Thyroid gland (tissue), 4 donors: ENCODE measurements at regions not wholly inside any gene's neighbourhood (a gene's known extent, or its start where the extent isn't known, plus 50 kb on each side); places are given as distances from the start of the nearest gene placed in this dataset.

Experiments used
- DNase-seq, 2 donors: peaks; one replicate each; pipeline ENCODE4 v3.0.0-alpha.2; 2019
- H3K27ac ChIP-seq, 3 donors: fragments of 200-600 bp; sonication (generic); 1 replicate in 2 of 3; 2 replicates in 1 of 3; pipeline ENCODE4 v1.5.1; 2016 to 2019; ENCODE audit warnings: mild to moderate bottlenecking in 1 of 3, moderate library complexity in 1 of 3
- H3K27me3 ChIP-seq: fragments of 200-600 bp; sonication (generic); one replicate; pipeline ENCODE4 v1.5.1; 2019
- H3K36me3 ChIP-seq, 2 donors: fragments of 200-600 bp; sonication (generic); one replicate each; pipeline ENCODE4 v1.5.1; 2016 to 2019
- H3K4me1 ChIP-seq, 2 donors: fragments of 200-600 bp; sonication (generic); one replicate each; pipeline ENCODE4 v1.5.1; 2017 to 2019
- H3K4me3 ChIP-seq, 3 donors: fragments of 200-600 bp; sonication (generic); replicated peaks in 1 of 3; 1 replicate in 2 of 3; 2 replicates in 1 of 3; pipeline ENCODE4 v1.5.1; 2016; ENCODE audit warnings: mild to moderate bottlenecking in 1 of 3
- H3K9me3 ChIP-seq: fragments of 200-600 bp; sonication (generic); one replicate; pipeline ENCODE4 v1.5.1; 2017
- POLR2A ChIP-seq, 2 donors: fragments of 450-650 bp; IDR thresholded peaks; one replicate each; pipeline ENCODE4 v1.6.1; 2017; ENCODE audit warnings: antibody characterized with exemption in 2 of 2, mild to moderate bottlenecking in 2 of 2, moderate library complexity in 1 of 2
- WGBS, 2 donors: methylation state at CpG; one replicate each; pipeline ENCODE4 v1.1.5; 2017; 5-methylcytosine and 5-hydroxymethylcytosine counted together
- intact Hi-C: fragments of 100-400 bp; cut with DNase I; formaldehyde crosslinking; loops from one replicate; pipeline ENCODE4 v1.15.1; 2023
- TF ChIP-seq, protein P1 (sequence below), 6 experiments: fragments of 200-600 bp in 3 of 6; fragments of 450-650 bp in 3 of 6; sonication (generic) in 3 of 6; IDR thresholded peaks; one replicate each; pipeline ENCODE4 v1.5.1; 2016 to 2019; ENCODE audit warnings: antibody characterized with exemption in 6 of 6, mild to moderate bottlenecking in 2 of 6, inconsistent platforms in 1 of 6, moderate library complexity in 1 of 6

- no peaks in the 10 kb centered on the region for H3K36me3 ChIP-seq
- H3K4me1 ChIP-seq = no peaks in the 10 kb centered on the region
- no peak overlapping the region for H3K27ac ChIP-seq
- H3K4me3 ChIP-seq = no peak overlapping the region
- TF ChIP-seq, protein P1, sequence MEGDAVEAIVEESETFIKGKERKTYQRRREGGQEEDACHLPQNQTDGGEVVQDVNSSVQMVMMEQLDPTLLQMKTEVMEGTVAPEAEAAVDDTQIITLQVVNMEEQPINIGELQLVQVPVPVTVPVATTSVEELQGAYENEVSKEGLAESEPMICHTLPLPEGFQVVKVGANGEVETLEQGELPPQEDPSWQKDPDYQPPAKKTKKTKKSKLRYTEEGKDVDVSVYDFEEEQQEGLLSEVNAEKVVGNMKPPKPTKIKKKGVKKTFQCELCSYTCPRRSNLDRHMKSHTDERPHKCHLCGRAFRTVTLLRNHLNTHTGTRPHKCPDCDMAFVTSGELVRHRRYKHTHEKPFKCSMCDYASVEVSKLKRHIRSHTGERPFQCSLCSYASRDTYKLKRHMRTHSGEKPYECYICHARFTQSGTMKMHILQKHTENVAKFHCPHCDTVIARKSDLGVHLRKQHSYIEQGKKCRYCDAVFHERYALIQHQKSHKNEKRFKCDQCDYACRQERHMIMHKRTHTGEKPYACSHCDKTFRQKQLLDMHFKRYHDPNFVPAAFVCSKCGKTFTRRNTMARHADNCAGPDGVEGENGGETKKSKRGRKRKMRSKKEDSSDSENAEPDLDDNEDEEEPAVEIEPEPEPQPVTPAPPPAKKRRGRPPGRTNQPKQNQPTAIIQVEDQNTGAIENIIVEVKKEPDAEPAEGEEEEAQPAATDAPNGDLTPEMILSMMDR (IDR thresholded peaks at IDR 0.05) = no peak
- TF ChIP-seq POLR2A (IDR thresholded peaks at IDR 0.05) = no peak
- DNase-seq = no peak
- intact Hi-C loops = no loop called here
- no peaks in the 10 kb centered on the region for H3K27me3 ChIP-seq
- H3K9me3 ChIP-seq = no peaks in the 10 kb centered on the region
These were observed 391.1 kb downstream of the ETS1 start for GRCh38 chr11:128196235-128196634.

- TF ChIP-seq POLR2A (IDR thresholded peaks at IDR 0.05) = no peak
- TF ChIP-seq, protein P1 (IDR thresholded peaks at IDR 0.05) = no peak
- intact Hi-C loops = no loop called here
- H3K27ac ChIP-seq = no peak overlapping the region
- H3K36me3 ChIP-seq = no peaks in the 10 kb centered on the region
- no peaks in the 10 kb centered on the region for H3K4me1 ChIP-seq
- no peaks in the 10 kb centered on the region for H3K9me3 ChIP-seq
- no peak for DNase-seq
- 83 to 90% methylated on average over 1 of the region's 1 CpG for WGBS, 2 donors
- H3K4me3 ChIP-seq = no peak overlapping the region
- H3K27me3 ChIP-seq = no peaks in the 10 kb centered on the region
These were observed 391.6 kb downstream of the ETS1 start for GRCh38 chr11:128195756-128196155.

DNA sequence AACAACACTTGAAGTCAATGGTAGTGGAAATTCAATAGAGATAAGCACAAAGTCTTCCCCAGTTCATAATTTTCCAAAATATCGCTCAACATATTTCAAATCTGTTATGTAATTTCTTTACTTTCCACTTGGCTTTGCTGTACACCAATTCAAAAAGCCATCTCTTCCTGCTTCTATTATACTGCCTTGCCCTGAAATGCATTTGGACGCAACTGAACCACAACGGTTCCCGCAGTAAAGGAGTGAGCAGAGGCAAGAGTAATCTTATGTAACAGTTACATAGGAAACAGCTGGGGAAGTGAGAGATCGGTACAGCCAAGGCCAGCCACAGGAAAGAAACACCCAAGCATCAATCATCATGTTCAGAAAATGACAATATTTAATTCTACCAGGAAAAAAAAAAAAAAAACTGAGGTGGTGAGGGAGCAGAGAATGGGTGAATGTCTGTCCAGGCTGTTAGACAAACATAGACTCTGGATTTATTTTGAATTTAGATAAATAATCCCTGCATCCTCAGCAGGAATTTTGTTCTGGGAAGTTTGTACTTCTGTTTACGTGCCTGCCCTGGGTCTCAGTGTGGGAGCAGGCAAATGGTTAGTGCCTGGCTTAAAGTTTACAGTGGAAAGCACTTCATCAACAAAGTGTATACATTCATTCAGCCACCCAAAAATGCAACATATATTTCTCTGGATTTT lies 392.2 kb downstream of the ETS1 start:
- no peaks in the 10 kb centered on the region for H3K4me1 ChIP-seq
- intact Hi-C loops = no loop called here
- H3K4me3 ChIP-seq = no peak overlapping the region
- H3K9me3 ChIP-seq = no peaks in the 10 kb centered on the region
- whole genome bisulfite sequencing, 2 donors = 70% methylated on average over 6 of the region's 6 CpGs
- TF ChIP-seq, protein P1 (IDR thresholded peaks at IDR 0.05) = no peak
- no peak for TF ChIP-seq POLR2A (IDR thresholded peaks at IDR 0.05)
- no peak overlapping the region for H3K27ac ChIP-seq
- no peak for DNase-seq
- H3K27me3 ChIP-seq = no peaks in the 10 kb centered on the region
- no peaks in the 10 kb centered on the region for H3K36me3 ChIP-seq

DNA sequence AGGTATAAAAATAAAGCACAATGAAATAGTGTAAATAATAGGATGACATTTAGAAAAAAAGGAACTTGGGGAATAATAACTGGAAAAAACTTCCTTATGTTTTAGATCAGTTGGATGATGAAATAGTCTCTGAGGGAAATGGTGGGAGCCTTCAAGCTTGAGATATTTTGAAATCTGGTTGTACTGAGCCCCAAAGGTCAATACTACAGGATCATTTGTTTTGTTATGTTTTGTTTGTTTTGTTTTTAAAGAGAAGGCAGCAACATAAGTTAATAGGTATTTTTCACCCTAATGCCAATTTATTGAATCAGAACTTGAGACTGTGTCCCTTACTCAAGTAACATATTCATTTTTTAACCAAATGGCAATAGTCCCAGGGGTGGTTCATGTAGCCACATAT lies 393.1 kb downstream of the ETS1 start:
- no peak overlapping the region for H3K4me3 ChIP-seq
- H3K9me3 ChIP-seq = no peaks in the 10 kb centered on the region
- intact Hi-C loops = no loop called here
- no peak overlapping the region for H3K27ac ChIP-seq
- H3K4me1 ChIP-seq = no peaks in the 10 kb centered on the region
- DNase-seq = no peak
- no peaks in the 10 kb centered on the region for H3K36me3 ChIP-seq
- TF ChIP-seq, protein P1 (IDR thresholded peaks at IDR 0.05) = no peak
- TF ChIP-seq POLR2A (IDR thresholded peaks at IDR 0.05) = no peak
- no peaks in the 10 kb centered on the region for H3K27me3 ChIP-seq

GRCh38 chr11:128193615-128194014 lies 393.7 kb downstream of the ETS1 start:
- H3K27ac ChIP-seq = no peak overlapping the region
- TF ChIP-seq POLR2A (IDR thresholded peaks at IDR 0.05) = no peak
- TF ChIP-seq, protein P1 (IDR thresholded peaks at IDR 0.05) = no peak
- WGBS, 2 donors = 93% methylated on average over 4 of the region's 4 CpGs

More at GRCh38 chr11:128193615-128194014, 393.7 kb downstream of the ETS1 start:
- Histone ChIP-seq H3K27me3 (no peaks in the 10 kb centered on the region), H3K9me3 (no peaks in the 10 kb centered on the region), H3K4me3 (no peak overlapping the region), H3K4me1 (no peaks in the 10 kb centered on the region), H3K36me3 (no peaks in the 10 kb centered on the region)
- DNase-seq = no peak
- intact Hi-C loops = no loop called here
